Uterus (tissue), 2 donors: ENCODE measurements at regions not wholly inside any gene's neighbourhood (a gene's known extent, or its start where the extent isn't known, plus 50 kb on each side); places are given as distances from the start of the nearest gene placed in this dataset.

Experiments used
- CTCF ChIP-seq, 4 experiments: fragments of 200-600 bp in 2 of 4; fragments of 450-650 bp in 2 of 4; sonication (generic) in 2 of 4; IDR thresholded peaks; one replicate each; pipeline ENCODE4 v1.5.1; 2016 to 2019; ENCODE audit warnings: antibody characterized with exemption in 4 of 4, mild to moderate bottlenecking in 2 of 4, moderate library complexity in 1 of 4
- POLR2A ChIP-seq, 2 donors: fragments of 450-650 bp; IDR thresholded peaks; one replicate each; pipeline ENCODE4 v1.6.1; 2016; ENCODE audit warnings: antibody characterized with exemption in 2 of 2, mild to moderate bottlenecking in 1 of 2, moderate library complexity in 1 of 2

- TF ChIP-seq CTCF (IDR thresholded peaks at IDR 0.05) (no peak), POLR2A (IDR thresholded peaks at IDR 0.05) (no peak)
Measured at GRCh38 chr15:25967116-25967515, 104.0 kb upstream of the ATP10A start.
